Hepatocyte (in vitro differentiated cells): ENCODE measurements at regions not wholly inside any gene's neighbourhood (a gene's known extent, or its start where the extent isn't known, plus 50 kb on each side); places are given as distances from the start of the nearest gene placed in this dataset.
"Not testable (repeated sequence)": the region's sequence is repeated elsewhere in the genome, so short reads cannot be mapped to it uniquely, and the experiment has no call there.

ENCODE experiments used
- DNase-seq: peaks from one replicate; pipeline ENCODE4 v3.0.0-alpha.2; 2016; ENCODE audit warnings: low spot score
- H2AFZ ChIP-seq: fragments of 200-600 bp; sonication (generic); 2 replicates; pipeline ENCODE4 v1.6.0; 2016; ENCODE audit warnings: antibody characterized with exemption, mild to moderate bottlenecking
- H3K27ac ChIP-seq: fragments of 200-600 bp; sonication (generic); 2 replicates; pipeline ENCODE4 v1.5.1; 2016; ENCODE audit warnings: mild to moderate bottlenecking
- H3K27me3 ChIP-seq: fragments of 200-600 bp; sonication (generic); 2 replicates; pipeline ENCODE4 v1.6.1; 2016
- H3K36me3 ChIP-seq: fragments of 200-600 bp; sonication (generic); replicated peaks from 2 replicates; pipeline ENCODE4 v1.5.1; 2016; ENCODE audit warnings: low read depth; ENCODE audit not compliant: insufficient read depth
- H3K4me1 ChIP-seq: fragments of 200-600 bp; sonication (generic); 2 replicates; pipeline ENCODE4 v1.5.1; 2016; ENCODE audit warnings: mild to moderate bottlenecking, moderate library complexity; ENCODE audit not compliant: insufficient read depth
- H3K4me2 ChIP-seq: fragments of 200-600 bp; sonication (generic); 2 replicates; pipeline ENCODE4 v1.6.0; 2016
- H3K4me3 ChIP-seq: fragments of 200-600 bp; sonication (generic); 2 replicates; pipeline ENCODE4 v1.5.1; 2016; ENCODE audit warnings: mild to moderate bottlenecking
- H3K79me2 ChIP-seq: fragments of 200-600 bp; sonication (generic); 2 replicates; pipeline ENCODE4 v1.6.0; 2017; ENCODE audit warnings: mild to moderate bottlenecking
- H3K9me2 ChIP-seq: fragments of 200-600 bp; sonication (generic); replicated peaks from 2 replicates; pipeline ENCODE4 v1.6.0; 2017; ENCODE audit warnings: mild to moderate bottlenecking; ENCODE audit not compliant: insufficient read depth
- H3K9me3 ChIP-seq: fragments of 200-600 bp; sonication (generic); 2 replicates; pipeline ENCODE4 v1.5.1; 2016; ENCODE audit warnings: low read depth, mild to moderate bottlenecking
- H4K20me1 ChIP-seq: fragments of 200-600 bp; sonication (generic); 2 replicates; pipeline ENCODE4 v1.6.0; 2016; ENCODE audit warnings: mild to moderate bottlenecking; ENCODE audit not compliant: insufficient read depth, poor library complexity, severe bottlenecking
- EZH2 ChIP-seq: fragments of 200-600 bp; sonication (generic); IDR thresholded peaks from 2 replicates; pipeline ENCODE4 v1.6.1; 2016; ENCODE audit warnings: antibody characterized with exemption, mild to moderate bottlenecking, borderline replicate concordance
- EZH2phosphoT487 ChIP-seq: fragments of 200-600 bp; sonication (generic); IDR thresholded peaks from one replicate; pipeline ENCODE4 v1.6.1; 2018; ENCODE audit warnings: antibody characterized with exemption, mild to moderate bottlenecking, low read depth, moderate library complexity; ENCODE audit not compliant: unreplicated experiment, severe bottlenecking
- WGBS: methylation state at CpG from one replicate; pipeline ENCODE4 v1.1.6; 2016; ENCODE audit warnings: low lambda C conversion rate; ENCODE audit errors: missing lambda C conversion rate; 5-methylcytosine and 5-hydroxymethylcytosine counted together
- TF ChIP-seq, protein P1 (sequence below): fragments of 200-600 bp; sonication (generic); IDR thresholded peaks from 2 replicates; pipeline ENCODE4 v1.5.1; 2016; ENCODE audit warnings: antibody characterized with exemption, mild to moderate bottlenecking; ENCODE audit not compliant: poor library complexity

DNA sequence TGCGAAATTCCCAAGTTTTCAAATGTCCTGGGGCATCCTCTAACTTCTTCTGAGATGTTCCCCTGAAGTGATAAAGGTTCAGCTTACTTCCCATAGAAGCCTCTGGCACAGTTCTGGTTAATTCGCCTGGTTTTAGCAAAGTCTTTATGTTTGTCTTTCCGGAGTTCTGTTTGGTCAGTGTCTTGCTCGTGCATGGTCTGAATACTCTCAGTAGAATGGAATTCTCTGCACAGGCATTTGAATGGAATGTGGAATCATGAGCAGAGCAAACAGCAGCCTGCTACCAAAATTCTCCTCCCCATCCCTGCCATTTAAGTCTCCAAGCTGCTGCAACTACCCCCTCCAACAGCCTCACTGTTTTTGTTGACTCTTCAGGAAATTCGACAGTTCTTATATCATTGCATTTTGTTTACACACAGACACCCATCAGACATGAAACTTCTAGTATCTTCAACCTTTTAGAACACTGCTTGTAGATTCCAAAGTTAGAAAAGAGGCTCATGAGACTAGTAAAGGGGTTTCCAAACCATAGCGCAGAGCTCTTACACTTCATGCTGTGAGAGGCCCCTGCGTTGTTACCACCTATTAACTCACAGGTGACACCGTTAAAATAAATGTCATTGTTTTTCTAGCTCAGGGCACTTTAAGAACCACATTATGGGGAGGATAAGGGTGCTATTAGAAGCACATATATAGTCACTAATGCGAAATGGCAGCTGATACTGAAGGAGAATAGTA lies 129.7 kb downstream of the PLCE1 start:
- H3K27me3 ChIP-seq: no peaks in the 10 kb centered on the region
- peak overlapping the region; percentile 85 for H3K27ac ChIP-seq
- H3K4me3 ChIP-seq: no peak overlapping the region
- H4K20me1 ChIP-seq: no peaks in the 10 kb centered on the region
- H3K36me3 ChIP-seq: no peaks in the 10 kb centered on the region
- H3K9me2 ChIP-seq: no peaks in the 10 kb centered on the region
- H3K79me2 ChIP-seq: peaks cover 8% of the 10 kb centered on the region
- H3K4me2 ChIP-seq: peak overlapping the region; percentile 54
- TF ChIP-seq, protein P1, sequence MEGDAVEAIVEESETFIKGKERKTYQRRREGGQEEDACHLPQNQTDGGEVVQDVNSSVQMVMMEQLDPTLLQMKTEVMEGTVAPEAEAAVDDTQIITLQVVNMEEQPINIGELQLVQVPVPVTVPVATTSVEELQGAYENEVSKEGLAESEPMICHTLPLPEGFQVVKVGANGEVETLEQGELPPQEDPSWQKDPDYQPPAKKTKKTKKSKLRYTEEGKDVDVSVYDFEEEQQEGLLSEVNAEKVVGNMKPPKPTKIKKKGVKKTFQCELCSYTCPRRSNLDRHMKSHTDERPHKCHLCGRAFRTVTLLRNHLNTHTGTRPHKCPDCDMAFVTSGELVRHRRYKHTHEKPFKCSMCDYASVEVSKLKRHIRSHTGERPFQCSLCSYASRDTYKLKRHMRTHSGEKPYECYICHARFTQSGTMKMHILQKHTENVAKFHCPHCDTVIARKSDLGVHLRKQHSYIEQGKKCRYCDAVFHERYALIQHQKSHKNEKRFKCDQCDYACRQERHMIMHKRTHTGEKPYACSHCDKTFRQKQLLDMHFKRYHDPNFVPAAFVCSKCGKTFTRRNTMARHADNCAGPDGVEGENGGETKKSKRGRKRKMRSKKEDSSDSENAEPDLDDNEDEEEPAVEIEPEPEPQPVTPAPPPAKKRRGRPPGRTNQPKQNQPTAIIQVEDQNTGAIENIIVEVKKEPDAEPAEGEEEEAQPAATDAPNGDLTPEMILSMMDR: no peak
- TF ChIP-seq EZH2 (no peak), EZH2phosphoT487 (no peak)
- peak; percentile 55 for DNase-seq
- no peaks in the 10 kb centered on the region for H3K9me3 ChIP-seq
- 39% methylated on average over 9 of the region's 9 CpGs for WGBS
- no peak overlapping the region for H2AFZ ChIP-seq
- H3K4me1 ChIP-seq: peaks cover 18% of the 10 kb centered on the region

DNA sequence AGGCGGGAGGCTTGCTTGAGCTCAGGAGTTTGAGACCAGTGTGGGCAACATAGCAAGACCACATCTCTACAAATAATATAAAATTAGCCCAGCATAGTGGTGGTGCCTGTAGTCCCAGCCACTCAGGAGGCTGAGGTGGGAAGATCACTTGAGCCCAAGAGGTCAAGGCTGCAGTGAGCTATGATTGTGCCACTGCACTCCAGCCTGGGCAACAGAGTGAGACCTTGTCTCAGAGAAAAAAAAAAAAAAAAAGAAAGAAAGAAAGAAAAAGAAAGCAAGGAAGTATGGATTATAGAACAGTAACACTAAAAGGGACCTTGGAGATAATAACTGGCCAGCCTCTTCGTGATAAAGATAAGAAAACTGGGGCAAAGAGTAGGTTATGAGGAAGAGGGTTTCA lies 130.4 kb downstream of the PLCE1 start:
- 60% methylated on average over 2 of the region's 2 CpGs for WGBS
- peak overlapping the region; percentile 45 for H3K4me2 ChIP-seq
- H3K9me2 ChIP-seq: not testable (repeated sequence)

DNA sequence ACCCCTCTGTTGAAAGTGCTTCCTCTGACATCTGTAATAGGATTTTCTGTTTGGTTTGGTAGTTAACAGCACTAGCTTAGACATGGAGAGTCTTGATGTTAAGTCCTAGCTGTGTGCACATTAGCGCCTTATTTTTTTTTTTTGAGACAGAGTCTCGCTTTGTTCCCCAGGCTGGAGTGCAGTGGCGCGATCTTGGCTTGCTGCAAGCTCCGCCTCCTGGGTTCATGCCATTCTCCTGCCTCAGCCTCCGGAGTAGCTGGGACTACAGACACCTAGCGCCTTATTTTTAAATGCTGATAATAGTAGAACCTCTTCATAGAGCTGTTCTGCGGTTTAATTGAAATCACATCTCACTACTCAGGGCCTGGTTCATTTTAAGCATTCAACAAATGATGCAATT lies 131.5 kb downstream of the PLCE1 start:
- not testable (repeated sequence) for H4K20me1 ChIP-seq, H3K4me2 ChIP-seq, H3K36me3 ChIP-seq, H3K79me2 ChIP-seq, DNase-seq, H2AFZ ChIP-seq, H3K9me3 ChIP-seq, H3K4me3 ChIP-seq, H3K27me3 ChIP-seq, H3K9me2 ChIP-seq
- Histone ChIP-seq H3K4me1 (peaks cover 18% of the 10 kb centered on the region), H3K27ac (peak overlapping the region; percentile 47)
- 97% methylated on average over 8 of the region's 8 CpGs for WGBS

More for the DNA sequence above, 130.4 kb downstream of the PLCE1 start:
- not testable (repeated sequence) for DNase-seq, H2AFZ ChIP-seq, H3K4me3 ChIP-seq, H3K79me2 ChIP-seq, H3K36me3 ChIP-seq, H3K27me3 ChIP-seq, H4K20me1 ChIP-seq, H3K9me3 ChIP-seq
- Histone ChIP-seq H3K27ac (peak overlapping the region; percentile 85), H3K4me1 (peaks cover 18% of the 10 kb centered on the region)

DNA sequence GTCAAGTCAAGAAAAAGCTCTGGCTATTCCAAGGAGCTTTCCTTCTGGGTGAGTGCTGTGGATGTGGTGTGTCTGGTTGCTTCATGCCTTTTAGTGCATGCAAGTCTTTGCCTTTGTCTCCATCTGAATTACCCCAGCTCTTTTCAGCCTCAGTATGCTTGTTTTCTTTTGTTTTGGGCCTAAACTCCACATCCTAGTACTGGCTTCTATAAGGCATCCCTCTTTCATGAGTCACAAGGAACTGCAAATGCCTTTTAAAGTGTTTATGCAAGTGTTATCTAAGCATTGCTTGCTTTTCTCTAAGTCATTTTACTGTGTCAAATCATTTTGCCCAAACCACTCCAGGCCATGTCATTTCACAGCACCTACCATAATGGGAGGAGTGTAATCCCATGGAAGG lies 132.1 kb downstream of the PLCE1 start:
- H3K36me3 ChIP-seq: no peaks in the 10 kb centered on the region
- H3K79me2 ChIP-seq: peaks cover 9% of the 10 kb centered on the region
- no peak overlapping the region for H3K4me3 ChIP-seq
- TF ChIP-seq EZH2 (no peak), EZH2phosphoT487 (no peak)
- TF ChIP-seq, protein P1: no peak
- peaks cover 18% of the 10 kb centered on the region for H3K4me1 ChIP-seq
- H3K9me2 ChIP-seq: no peaks in the 10 kb centered on the region
- no peaks in the 10 kb centered on the region for H3K27me3 ChIP-seq
- H4K20me1 ChIP-seq: no peaks in the 10 kb centered on the region
- peak overlapping the region; percentile 47 for H3K27ac ChIP-seq
- H3K9me3 ChIP-seq: no peaks in the 10 kb centered on the region
- no peak overlapping the region for H2AFZ ChIP-seq
- no peak for DNase-seq
- H3K4me2 ChIP-seq: no peak overlapping the region
